ENCODE measurements at regions not wholly inside any gene's neighbourhood (a gene's known extent, or its start where the extent isn't known, plus 50 kb on each side); places are given as distances from the start of the nearest gene placed in this dataset.

- TF ChIP-seq POLR2A (IDR thresholded peaks at IDR 0.05; ENCODE audit: extremely low read depth, insufficient read length) (no peak), CTCF (IDR thresholded peaks at IDR 0.05; ENCODE audit: low read depth, low read length) (no peak)
These were observed 142.2 kb upstream of the AFDN start for GRCh38 chr6:167684276-167685104.
